GM19239 (cell line): ENCODE measurements at regions not wholly inside any gene's neighbourhood (a gene's known extent, or its start where the extent isn't known, plus 50 kb on each side); places are given as distances from the start of the nearest gene placed in this dataset.

Experiments used
- DNase-seq: peaks from one replicate; pipeline ENCODE4 v3.0.0; 2011; ENCODE audit warnings: low spot score; ENCODE audit not compliant: insufficient read length
- FAIRE-seq: peaks from 2 replicates; lab custom pipeline; 2011; peaks lifted over from hg19 to GRCh38; lab: Jason Lieb, UNC

- DNase-seq (no peak), FAIRE-seq (no peak)
Measured at GRCh38 chr10:94268652-94269051, 94.1 kb downstream of the NOC3L start.

- DNase-seq (no peak), FAIRE-seq (no peak)
Measured at GRCh38 chr10:94274142-94274787, 88.5 kb downstream of the NOC3L start.

GRCh38 chr10:94276140-94276539 lies 86.6 kb downstream of the NOC3L start:
- no peak for FAIRE-seq
- no peak for DNase-seq

GRCh38 chr10:94277450-94277849 lies 85.3 kb downstream of the NOC3L start:
- no peak for FAIRE-seq

GRCh38 chr10:94279835-94280709 lies 82.7 kb downstream of the NOC3L start:
- FAIRE-seq: peak; percentile 84
- peak; percentile 34 for DNase-seq

More at GRCh38 chr10:94277450-94277849, 85.3 kb downstream of the NOC3L start:
- DNase-seq: no peak

- FAIRE-seq (no peak), DNase-seq (no peak)
Measured at GRCh38 chr10:94281654-94282053, 81.1 kb downstream of the NOC3L start.

GRCh38 chr10:94282369-94282768 lies 80.4 kb downstream of the NOC3L start:
- DNase-seq (no peak), FAIRE-seq (no peak)
